HepG2 (cell line): ENCODE measurements at regions not wholly inside any gene's neighbourhood (a gene's known extent, or its start where the extent isn't known, plus 50 kb on each side); places are given as distances from the start of the nearest gene placed in this dataset.

Experiments
- ATAC-seq: fragments of 200-7000 bp; cut with Tn5 transposase; 3 replicates; pipeline ENCODE4 v1.9.1; 2020; ENCODE audit warnings: mild to moderate bottlenecking, moderate library complexity
- BruUV-seq: library from RNA; stranded (reverse); fragments of 400-500 nt; replicated peaks from 2 replicates; lab custom pipeline; 2021; lab: Mats Ljungman, UMichigan
- CTCF ChIA-PET: fragments of 300-600 bp; formaldehyde crosslinking; extraction: SDS; loops from one replicate; lab custom pipeline; 2021; ENCODE audit warnings: low total read pairs, inconsistent platforms, low intra/inter-chr PET ratio; lab: Yijun Ruan, JAX
- POLR2A ChIA-PET: fragments of 350-600 bp; sonication (Branson Sonifier 250); formaldehyde crosslinking; loops from one replicate; lab custom pipeline; 2020; ENCODE audit warnings: antibody characterized with exemption, inconsistent platforms; lab: Yijun Ruan, JAX
- DNase-seq: peaks from one replicate; pipeline ENCODE4 v3.0.0-alpha.2; 2015; ENCODE audit warnings: low spot score
- FAIRE-seq: peaks from 3 replicates; lab custom pipeline; 2011; peaks lifted over from hg19 to GRCh38; lab: Jason Lieb, UNC
- H2AFZ ChIP-seq: one replicate; pipeline ENCODE4 v1.6.1; 2011; ENCODE audit warnings: low read length, inconsistent platforms
- H3K27ac ChIP-seq: fragments of 300-600 bp; 3 replicates; pipeline ENCODE4 v1.8.0; 2011; ENCODE audit warnings: mixed run types, mild to moderate bottlenecking, mixed read lengths, low read length, inconsistent platforms; ENCODE audit not compliant: insufficient read depth; ENCODE audit errors: extremely low read length
- H3K27me3 ChIP-seq, 2 experiments: fragments of 200-600 bp in 1 of 2; 2 replicates in 1 of 2; 3 replicates in 1 of 2; pipeline versions ENCODE4 v1.6.0 to v1.8.0; 2011; ENCODE audit warnings: low read length in 2 of 2, mild to moderate bottlenecking in 2 of 2, moderate library complexity in 2 of 2, inconsistent platforms in 1 of 2; ENCODE audit not compliant: insufficient read depth in 2 of 2, control insufficient read depth in 1 of 2
- H3K36me3 ChIP-seq, 2 experiments: fragments of 200-600 bp in 1 of 2; replicated peaks in 1 of 2; 2 replicates in 1 of 2; 3 replicates in 1 of 2; pipeline versions ENCODE4 v1.5.1 to v1.8.0; 2011; ENCODE audit warnings: low read length in 2 of 2, inconsistent platforms in 1 of 2; ENCODE audit not compliant: insufficient read depth in 2 of 2, control insufficient read depth in 1 of 2
- H3K4me1 ChIP-seq: 2 replicates; pipeline ENCODE4 v1.5.1; 2012; ENCODE audit warnings: low read length, inconsistent platforms; ENCODE audit not compliant: insufficient read depth
- H3K4me2 ChIP-seq: 2 replicates; pipeline ENCODE4 v1.6.0; 2011; ENCODE audit warnings: low read depth, low read length, inconsistent platforms
- H3K4me3 ChIP-seq, 3 experiments: fragments of 200-600 bp in 1 of 3; sonication (generic), shearing (Covaris generic) in 1 of 3; replicated peaks in 1 of 3; 2 replicates each; pipeline ENCODE4 v1.5.1; 2011 to 2016; ENCODE audit warnings: low read length in 3 of 3, inconsistent platforms in 2 of 3, low read depth in 2 of 3, mild to moderate bottlenecking in 2 of 3, control low read depth in 1 of 3, mixed read lengths in 1 of 3; ENCODE audit not compliant: insufficient read depth in 1 of 3
- H3K79me2 ChIP-seq: one replicate; pipeline ENCODE4 v1.6.1; 2011; ENCODE audit warnings: low read length, inconsistent platforms; ENCODE audit not compliant: insufficient read depth
- H3K9ac ChIP-seq: 2 replicates; pipeline ENCODE4 v1.6.0; 2011; ENCODE audit warnings: mild to moderate bottlenecking, low read depth, low read length, inconsistent platforms; ENCODE audit not compliant: insufficient read depth
- H3K9me3 ChIP-seq: 2 replicates; pipeline ENCODE4 v1.5.1; 2012; ENCODE audit warnings: mild to moderate bottlenecking, low read length
- H4K20me1 ChIP-seq: 2 replicates; pipeline ENCODE4 v1.6.0; 2011; ENCODE audit warnings: inconsistent platforms, mild to moderate bottlenecking, low read length, moderate library complexity; ENCODE audit not compliant: insufficient read depth
- AHR ChIP-seq: IDR thresholded peaks from 2 replicates; pipeline ENCODE4 v1.6.1; 2018; ENCODE audit warnings: missing genetic modification reagents, missing compliant biosample characterization
- GMEB2 ChIP-seq: IDR thresholded peaks from 2 replicates; pipeline ENCODE4 v1.6.1; 2016; ENCODE audit warnings: missing biosample characterization, missing genetic modification reagents, low read depth
- NR2F6 ChIP-seq, 2 experiments: IDR thresholded peaks; 2 replicates each; pipeline ENCODE4 v1.6.1; 2016; ENCODE audit warnings: antibody characterized with exemption in 1 of 2, mild to moderate bottlenecking in 1 of 2
- SAFB2 ChIP-seq: sonication (generic); formaldehyde crosslinking; IDR thresholded peaks from 2 replicates; pipeline ENCODE4 v1.5.1; 2020; ENCODE audit warnings: missing genetic modification reagents, low read depth, mild to moderate bottlenecking, borderline replicate concordance
- SPEN ChIP-seq: sonication (generic); formaldehyde crosslinking; IDR thresholded peaks from 2 replicates; pipeline ENCODE4 v1.5.1; 2020; ENCODE audit warnings: low read depth, mild to moderate bottlenecking, missing genetic modification reagents
- ZNF382 ChIP-seq: sonication (generic); formaldehyde crosslinking; IDR thresholded peaks from 2 replicates; pipeline ENCODE4 v1.5.0; 2020; ENCODE audit warnings: missing genetic modification reagents, mild to moderate bottlenecking, borderline replicate concordance
- ZNF577 ChIP-seq: sonication (generic); formaldehyde crosslinking; IDR thresholded peaks from 2 replicates; pipeline ENCODE4 v1.4.0; 2020; ENCODE audit warnings: mild to moderate bottlenecking, low read depth, missing genetic modification reagents, borderline replicate concordance
- WGBS: methylation state at CpG from one replicate; pipeline ENCODE4 v1.1.6; 2017; ENCODE audit warnings: low lambda C conversion rate; 5-methylcytosine and 5-hydroxymethylcytosine counted together
- in situ Hi-C: cut with HindIII; loops from 2 replicates; pipeline ENCODE4 v1.10.0; 2017; ENCODE audit warnings: low pct_unique_long_range_greater_than_20kb; ENCODE audit not compliant: extremely low pct_ligation_motif_present
- intact Hi-C: fragments of 100-400 bp; cut with micrococcal nuclease; formaldehyde crosslinking; loops from one replicate; pipeline ENCODE4 v1.10.0; 2022; ENCODE audit not compliant: unreplicated experiment
- TF ChIP-seq, protein P1 (sequence below): IDR thresholded peaks from 2 replicates; pipeline ENCODE4 v1.6.1; 2016; ENCODE audit warnings: low read depth, borderline replicate concordance
- TF ChIP-seq, protein P2 (sequence below): sonication (generic); formaldehyde crosslinking; IDR thresholded peaks from 2 replicates; pipeline ENCODE4 v1.8.0; 2022; ENCODE audit warnings: missing genetic modification reagents, mild to moderate bottlenecking, inconsistent platforms, borderline replicate concordance

- BruUV-seq: no TSS peak
- CTCF ChIA-PET: no interaction called here
- no peak overlapping the region for H3K27ac ChIP-seq
Measured at GRCh38 chr6:113750151-113750855, 106.8 kb upstream of the MARCKS start.

GRCh38 chr6:113754291-113754690 is 102.9 kb upstream of the MARCKS start:
- in situ Hi-C loops (no loop called here), intact Hi-C loops (no loop called here)
- Histone ChIP-seq H3K27me3 (no peaks in the 10 kb centered on the region), H3K9ac (no peak overlapping the region), H2AFZ (no peak overlapping the region), H3K9me3 (no peaks in the 10 kb centered on the region), H3K4me2 (no peak overlapping the region), H3K79me2 (no peaks in the 10 kb centered on the region), H3K4me1 (peaks cover 23% of the 10 kb centered on the region), H3K4me3 (no peak overlapping the region), H3K36me3 (no peaks in the 10 kb centered on the region), H3K27ac (no peak overlapping the region), H4K20me1 (no peaks in the 10 kb centered on the region)
- WGBS: 19% methylated on average over 1 of the region's 1 CpG
- DNase-seq (no peak), FAIRE-seq (no peak), ATAC-seq (no peak)
- BruUV-seq: no TSS peak
- ChIA-PET CTCF (no interaction called here), POLR2A (no interaction called here)
- TF ChIP-seq, protein P1, sequence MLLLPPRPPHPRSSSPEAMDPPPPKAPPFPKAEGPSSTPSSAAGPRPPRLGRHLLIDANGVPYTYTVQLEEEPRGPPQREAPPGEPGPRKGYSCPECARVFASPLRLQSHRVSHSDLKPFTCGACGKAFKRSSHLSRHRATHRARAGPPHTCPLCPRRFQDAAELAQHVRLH (CRISPR knock-in tag): no peak
- TF ChIP-seq SAFB2 (CRISPR knock-in tag): no peak
- TF ChIP-seq, protein P2, sequence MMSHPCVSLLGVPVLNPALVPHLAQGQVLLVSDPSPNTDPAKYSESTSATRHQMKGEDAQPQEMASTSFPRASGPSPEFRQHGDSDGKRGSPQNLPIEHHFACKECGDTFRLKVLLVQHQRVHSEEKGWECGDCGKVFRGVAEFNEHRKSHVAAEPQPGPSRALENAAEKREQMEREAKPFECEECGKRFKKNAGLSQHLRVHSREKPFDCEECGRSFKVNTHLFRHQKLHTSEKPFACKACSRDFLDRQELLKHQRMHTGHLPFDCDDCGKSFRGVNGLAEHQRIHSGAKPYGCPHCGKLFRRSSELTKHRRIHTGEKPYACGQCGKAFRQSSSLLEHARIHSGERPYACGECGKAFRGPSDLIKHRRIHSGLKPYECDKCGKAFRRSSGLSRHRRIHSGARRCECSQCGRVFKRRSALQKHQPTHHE (CRISPR knock-in tag): no peak
- no peak for TF ChIP-seq AHR

More at GRCh38 chr6:113750151-113750855, 106.8 kb upstream of the MARCKS start:
- Histone ChIP-seq H3K4me1 (peaks cover 14% of the 10 kb centered on the region), H3K9me3 (no peaks in the 10 kb centered on the region), H2AFZ (no peak overlapping the region), H4K20me1 (no peaks in the 10 kb centered on the region), H3K79me2 (no peaks in the 10 kb centered on the region), H3K4me3 (no peak overlapping the region), H3K4me2 (no peak overlapping the region)
- FAIRE-seq (no peak), ATAC-seq (no peak), DNase-seq (peak; percentile 10)
- WGBS: 15% methylated on average over 1 of the region's 1 CpG
- intact Hi-C loops: no loop called here
- in situ Hi-C loops: no loop called here
- POLR2A ChIA-PET: no interaction called here
- TF ChIP-seq GMEB2 (no peak), ZNF577 (CRISPR knock-in tag) (no peak), NR2F6 (IDR thresholded peaks at IDR 0.05) (peak; percentile 45; the same call in 1 of the 2 replicates), NR2F6 (CRISPR knock-in tag; IDR thresholded peaks at IDR 0.05) (no peak), ZNF382 (no peak), SPEN (CRISPR knock-in tag) (no peak)
- TF ChIP-seq, all 625 proteins: peak for 1
- H3K36me3 ChIP-seq: no peaks in the 10 kb centered on the region
- H3K27me3 ChIP-seq: no peaks in the 10 kb centered on the region; a peak in 1 of 5 replicates
- no peak overlapping the region for H3K9ac ChIP-seq
